Testis (tissue), 2 donors: ENCODE measurements at regions not wholly inside any gene's neighbourhood (a gene's known extent, or its start where the extent isn't known, plus 50 kb on each side); places are given as distances from the start of the nearest gene placed in this dataset.
"Not testable (repeated sequence)": the region's sequence is repeated elsewhere in the genome, so short reads cannot be mapped to it uniquely, and the experiment has no call there.

Experiments used
- DNase-seq: peaks from one replicate; pipeline ENCODE4 v3.0.0-alpha.2; 2019
- H3K27ac ChIP-seq, 2 donors: fragments of 200-600 bp; sonication (generic); one replicate each; pipeline ENCODE4 v1.5.1; 2019
- H3K27me3 ChIP-seq: fragments of 200-600 bp; sonication (generic); one replicate; pipeline ENCODE4 v1.5.1; 2019
- H3K36me3 ChIP-seq: fragments of 200-600 bp; sonication (generic); one replicate; pipeline ENCODE4 v1.5.1; 2017; ENCODE audit warnings: low read depth; ENCODE audit errors: missing control alignments
- H3K4me1 ChIP-seq: fragments of 200-600 bp; sonication (generic); one replicate; pipeline ENCODE4 v1.5.1; 2019
- H3K4me3 ChIP-seq, 2 donors: fragments of 200-600 bp; sonication (generic); one replicate each; pipeline ENCODE4 v1.5.1; 2017 to 2019
- H3K9me3 ChIP-seq: fragments of 200-600 bp; sonication (generic); one replicate; pipeline ENCODE4 v1.5.1; 2017
- POLR2A ChIP-seq: fragments of 450-650 bp; IDR thresholded peaks from one replicate; pipeline ENCODE4 v1.6.1; 2017; ENCODE audit warnings: antibody characterized with exemption, mild to moderate bottlenecking, moderate library complexity
- WGBS, 2 donors: methylation state at CpG; one replicate each; pipeline ENCODE4 v1.1.5; 2018; 5-methylcytosine and 5-hydroxymethylcytosine counted together
- intact Hi-C: fragments of 100-400 bp; cut with DNase I; formaldehyde crosslinking; loops from one replicate; pipeline ENCODE4 v1.15.1; 2023; ENCODE audit warnings: low total_unique reads
- TF ChIP-seq, protein P1 (sequence below), 3 experiments: fragments of 450-650 bp in 2 of 3; fragments of 200-600 bp in 1 of 3; sonication (generic) in 1 of 3; IDR thresholded peaks; one replicate each; pipeline ENCODE4 v1.5.1; 2016 to 2019; ENCODE audit warnings: antibody characterized with exemption in 3 of 3, mild to moderate bottlenecking in 2 of 3, moderate library complexity in 1 of 3

DNA sequence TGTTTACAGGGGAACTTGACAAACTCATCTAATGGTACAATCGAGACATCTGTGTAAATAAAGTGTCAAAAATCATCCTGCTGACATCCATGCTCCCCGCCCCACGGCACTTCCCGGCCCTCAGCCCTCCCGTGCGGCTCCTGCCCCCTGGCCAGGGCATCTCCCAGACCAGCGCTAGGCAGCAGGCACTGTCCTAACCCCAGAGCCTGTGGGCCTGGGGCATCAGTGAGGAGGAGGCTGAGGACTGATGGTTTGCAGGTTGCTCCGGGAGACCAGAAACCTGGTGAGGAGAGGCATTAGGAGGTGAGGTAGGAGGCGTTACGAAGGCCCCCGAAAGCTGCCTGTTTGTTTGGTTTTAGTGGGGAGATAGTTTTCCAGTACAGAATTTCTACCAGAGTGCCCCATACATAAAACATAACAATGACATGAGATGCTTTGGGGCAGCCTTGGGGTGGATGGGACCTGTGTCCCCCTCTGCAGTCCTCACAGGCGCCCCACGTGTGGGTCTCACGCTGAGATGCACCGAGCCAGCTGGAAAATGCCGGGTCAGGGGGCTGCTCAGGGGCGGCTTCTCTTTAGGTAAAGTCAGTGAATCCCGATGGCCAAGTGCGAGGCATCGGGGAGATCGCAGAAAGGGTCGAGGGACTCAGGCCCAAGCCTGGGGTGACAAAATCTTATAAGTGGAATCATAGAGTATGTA, 114.2 kb downstream of the RTP5 start:
- Histone ChIP-seq H3K4me1 (no peaks in the 10 kb centered on the region), H3K36me3 (no peaks in the 10 kb centered on the region), H3K4me3 (no peak overlapping the region), H3K9me3 (no peaks in the 10 kb centered on the region), H3K27ac (no peak overlapping the region), H3K27me3 (no peaks in the 10 kb centered on the region)
- no peak for TF ChIP-seq POLR2A
- TF ChIP-seq, protein P1, sequence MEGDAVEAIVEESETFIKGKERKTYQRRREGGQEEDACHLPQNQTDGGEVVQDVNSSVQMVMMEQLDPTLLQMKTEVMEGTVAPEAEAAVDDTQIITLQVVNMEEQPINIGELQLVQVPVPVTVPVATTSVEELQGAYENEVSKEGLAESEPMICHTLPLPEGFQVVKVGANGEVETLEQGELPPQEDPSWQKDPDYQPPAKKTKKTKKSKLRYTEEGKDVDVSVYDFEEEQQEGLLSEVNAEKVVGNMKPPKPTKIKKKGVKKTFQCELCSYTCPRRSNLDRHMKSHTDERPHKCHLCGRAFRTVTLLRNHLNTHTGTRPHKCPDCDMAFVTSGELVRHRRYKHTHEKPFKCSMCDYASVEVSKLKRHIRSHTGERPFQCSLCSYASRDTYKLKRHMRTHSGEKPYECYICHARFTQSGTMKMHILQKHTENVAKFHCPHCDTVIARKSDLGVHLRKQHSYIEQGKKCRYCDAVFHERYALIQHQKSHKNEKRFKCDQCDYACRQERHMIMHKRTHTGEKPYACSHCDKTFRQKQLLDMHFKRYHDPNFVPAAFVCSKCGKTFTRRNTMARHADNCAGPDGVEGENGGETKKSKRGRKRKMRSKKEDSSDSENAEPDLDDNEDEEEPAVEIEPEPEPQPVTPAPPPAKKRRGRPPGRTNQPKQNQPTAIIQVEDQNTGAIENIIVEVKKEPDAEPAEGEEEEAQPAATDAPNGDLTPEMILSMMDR (IDR thresholded peaks at IDR 0.05), result no peak
- peak; percentile 8 for DNase-seq
- intact Hi-C loops, result no loop called here
- 92 to 93% methylated on average over 21 to 22 of the region's 22 CpGs for WGBS, 2 donors

DNA sequence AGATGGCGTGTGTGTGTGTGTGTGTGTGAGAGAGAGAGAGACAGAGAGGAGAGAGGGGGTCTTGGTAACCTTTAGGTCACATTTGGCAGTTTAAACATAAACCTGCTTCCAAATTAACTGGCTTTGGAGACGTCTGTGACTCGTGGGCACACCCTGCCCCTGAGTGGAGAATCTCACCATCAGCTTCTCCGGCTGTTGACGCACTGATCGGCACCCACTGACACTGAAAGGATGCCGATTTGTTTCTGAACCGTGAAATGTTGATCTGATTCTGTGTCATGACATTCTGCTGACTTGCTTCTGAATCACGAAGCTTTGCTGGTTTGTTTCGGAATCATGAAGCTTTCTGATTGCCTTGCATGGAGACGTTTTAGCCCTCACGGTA, 114.7 kb downstream of the RTP5 start:
- H3K27me3 ChIP-seq, result no peaks in the 10 kb centered on the region
- intact Hi-C loops, result no loop called here
- H3K36me3 ChIP-seq, result no peaks in the 10 kb centered on the region
- H3K9me3 ChIP-seq, result no peaks in the 10 kb centered on the region
- no peak overlapping the region for H3K4me3 ChIP-seq
- no peak overlapping the region for H3K27ac ChIP-seq
- WGBS, 2 donors, result 84 to 92% methylated on average over 12 of the region's 12 CpGs
- DNase-seq, result no peak
- TF ChIP-seq, protein P1 (IDR thresholded peaks at IDR 0.05), result no peak
- H3K4me1 ChIP-seq, result no peaks in the 10 kb centered on the region

DNA sequence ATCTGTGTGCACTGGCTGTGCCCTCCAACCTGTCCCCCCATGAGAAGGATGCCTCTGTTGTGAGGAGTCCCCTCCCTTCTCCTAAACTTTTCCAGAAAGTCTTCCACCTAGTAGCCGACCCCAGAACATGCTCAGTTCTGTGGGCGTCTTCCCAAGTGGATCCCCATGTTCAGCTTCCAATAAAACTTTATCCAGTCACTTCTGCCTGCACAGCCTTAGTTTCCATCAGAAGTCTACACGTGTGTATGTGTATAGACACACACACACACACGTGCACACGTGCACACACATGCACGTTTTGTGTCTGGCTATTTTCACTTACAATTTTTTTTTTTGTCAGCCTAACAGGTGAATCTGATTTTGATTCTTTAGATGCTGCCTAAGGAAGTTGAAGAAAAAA, 115.1 kb downstream of the RTP5 start:
- H3K9me3 ChIP-seq, result no peaks in the 10 kb centered on the region
- H3K4me3 ChIP-seq, result no peak overlapping the region
- peak; percentile 1 for DNase-seq
- 88 to 89% methylated on average over 6 of the region's 6 CpGs for WGBS, 2 donors
- no peaks in the 10 kb centered on the region for H3K36me3 ChIP-seq
- no peaks in the 10 kb centered on the region for H3K27me3 ChIP-seq
- intact Hi-C loops, result no loop called here
- TF ChIP-seq, protein P1 (IDR thresholded peaks at IDR 0.05), result no peak
- no peak for TF ChIP-seq POLR2A
- no peaks in the 10 kb centered on the region for H3K4me1 ChIP-seq
- H3K27ac ChIP-seq, result no peak overlapping the region

DNA sequence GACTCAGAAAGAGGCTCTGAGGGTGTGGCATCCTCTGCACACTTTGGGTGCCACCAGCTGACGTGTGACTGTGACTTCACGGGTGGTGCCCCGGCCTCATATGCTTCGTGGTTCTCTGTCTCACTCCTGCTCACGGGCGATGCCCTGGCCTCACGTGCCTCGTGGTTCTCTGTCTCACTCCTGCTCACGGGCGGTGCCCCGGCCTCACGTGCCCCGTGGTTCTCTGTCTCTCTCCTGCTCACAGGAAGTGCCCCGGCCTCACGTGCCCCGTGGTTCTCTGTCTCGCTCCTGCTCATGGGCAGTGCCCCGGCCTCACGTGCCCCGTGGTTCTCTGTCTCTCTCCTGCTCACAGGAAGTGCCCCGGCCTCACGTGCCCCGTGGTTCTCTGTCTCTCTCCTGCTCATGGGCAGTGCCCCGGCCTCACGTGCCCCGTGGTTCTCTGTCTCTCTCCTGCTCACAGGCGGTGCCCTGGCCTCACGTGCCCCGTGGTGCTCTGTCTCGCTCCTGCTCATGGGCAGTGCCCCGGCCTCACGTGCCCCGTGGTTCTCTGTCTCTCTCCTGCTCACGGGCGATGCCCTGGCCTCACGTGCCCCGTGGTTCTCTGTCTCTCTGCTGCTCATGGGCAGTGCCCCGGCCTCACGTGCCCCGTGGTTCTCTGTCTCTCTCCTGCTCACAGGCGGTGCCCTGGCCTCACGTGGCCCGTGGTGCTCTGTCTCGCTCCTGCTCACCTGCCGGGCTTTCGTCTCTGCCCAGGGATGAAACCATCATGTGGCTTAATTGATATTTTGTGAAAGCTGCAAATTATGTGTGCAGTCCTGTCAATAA, 115.8 kb downstream of the RTP5 start:
- H3K9me3 ChIP-seq, H3K27ac ChIP-seq, DNase-seq, H3K27me3 ChIP-seq, H3K4me3 ChIP-seq, H3K36me3 ChIP-seq, H3K4me1 ChIP-seq, intact Hi-C loops: not testable (repeated sequence)
- 85 to 88% methylated on average over 46 of the region's 46 CpGs for WGBS, 2 donors

DNA sequence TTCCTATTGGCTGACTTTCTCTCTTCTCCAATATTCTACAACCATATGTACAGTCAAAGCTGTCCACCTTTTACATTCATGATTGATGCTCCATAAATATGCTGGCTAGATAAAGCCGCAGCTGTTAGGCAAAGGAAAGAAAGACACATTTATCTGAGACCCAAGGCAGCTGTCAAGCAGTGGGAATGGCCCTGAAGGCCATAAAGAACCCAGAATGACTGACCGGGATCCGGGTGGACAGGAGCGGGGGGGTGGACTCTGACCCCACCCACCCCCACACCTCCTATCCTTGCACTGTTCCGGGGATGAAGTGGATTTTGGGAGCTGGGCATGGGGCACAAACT, 116.4 kb downstream of the RTP5 start:
- DNase-seq, result no peak
- H3K4me3 ChIP-seq, result no peak overlapping the region
- H3K27me3 ChIP-seq, result no peaks in the 10 kb centered on the region
- no peak overlapping the region for H3K27ac ChIP-seq
- H3K4me1 ChIP-seq, result no peaks in the 10 kb centered on the region
- intact Hi-C loops, result no loop called here
- H3K9me3 ChIP-seq, result no peaks in the 10 kb centered on the region
- 59 to 63% methylated on average over 5 of the region's 5 CpGs for WGBS, 2 donors
- TF ChIP-seq POLR2A, result no peak
- TF ChIP-seq, protein P1 (IDR thresholded peaks at IDR 0.05), result no peak
- no peaks in the 10 kb centered on the region for H3K36me3 ChIP-seq
